ENCODE measurements at regions not wholly inside any gene's neighbourhood (a gene's known extent, or its start where the extent isn't known, plus 50 kb on each side); places are given as distances from the start of the nearest gene placed in this dataset.

GRCh38 chr1:94332952-94333351, 85.2 kb upstream of the ABCD3 start:
- TF ChIP-seq, protein P1, sequence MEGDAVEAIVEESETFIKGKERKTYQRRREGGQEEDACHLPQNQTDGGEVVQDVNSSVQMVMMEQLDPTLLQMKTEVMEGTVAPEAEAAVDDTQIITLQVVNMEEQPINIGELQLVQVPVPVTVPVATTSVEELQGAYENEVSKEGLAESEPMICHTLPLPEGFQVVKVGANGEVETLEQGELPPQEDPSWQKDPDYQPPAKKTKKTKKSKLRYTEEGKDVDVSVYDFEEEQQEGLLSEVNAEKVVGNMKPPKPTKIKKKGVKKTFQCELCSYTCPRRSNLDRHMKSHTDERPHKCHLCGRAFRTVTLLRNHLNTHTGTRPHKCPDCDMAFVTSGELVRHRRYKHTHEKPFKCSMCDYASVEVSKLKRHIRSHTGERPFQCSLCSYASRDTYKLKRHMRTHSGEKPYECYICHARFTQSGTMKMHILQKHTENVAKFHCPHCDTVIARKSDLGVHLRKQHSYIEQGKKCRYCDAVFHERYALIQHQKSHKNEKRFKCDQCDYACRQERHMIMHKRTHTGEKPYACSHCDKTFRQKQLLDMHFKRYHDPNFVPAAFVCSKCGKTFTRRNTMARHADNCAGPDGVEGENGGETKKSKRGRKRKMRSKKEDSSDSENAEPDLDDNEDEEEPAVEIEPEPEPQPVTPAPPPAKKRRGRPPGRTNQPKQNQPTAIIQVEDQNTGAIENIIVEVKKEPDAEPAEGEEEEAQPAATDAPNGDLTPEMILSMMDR (IDR thresholded peaks at IDR 0.05; ENCODE audit: insufficient read depth, low read length), result no peak
- TF ChIP-seq SPI1 (IDR thresholded peaks at IDR 0.05; ENCODE audit: borderline replicate concordance, low read depth) (no peak), POLR2AphosphoS5 (IDR thresholded peaks at IDR 0.05; ENCODE audit: low read depth) (no peak)

Measured in HL-60 (cell line).